ENCODE measurements at regions not wholly inside any gene's neighbourhood (a gene's known extent, or its start where the extent isn't known, plus 50 kb on each side); places are given as distances from the start of the nearest gene placed in this dataset.

DNA sequence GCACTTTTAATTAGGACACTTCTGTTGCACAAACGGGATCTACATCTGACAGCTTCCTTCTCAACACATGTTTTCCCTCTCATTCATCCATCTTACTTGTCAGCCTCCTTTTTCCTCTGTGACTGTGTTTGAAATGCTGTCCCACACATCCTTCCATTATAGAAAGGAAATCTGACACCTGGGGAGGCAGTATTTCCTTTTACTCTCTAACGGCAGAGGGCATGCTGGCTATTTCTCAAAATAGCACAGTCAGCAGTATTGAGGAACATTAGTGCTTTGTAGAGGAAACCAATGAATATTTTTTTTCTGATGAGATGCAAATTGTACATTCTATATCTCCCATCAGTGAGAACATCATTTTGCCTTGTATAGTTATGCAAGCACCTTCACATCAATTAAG, 668.7 kb downstream of the SLC4A3 start:
- H3K4me1 ChIP-seq, result no peaks in the 10 kb centered on the region
- no peaks in the 10 kb centered on the region for H3K36me3 ChIP-seq
- TF ChIP-seq, protein P1, sequence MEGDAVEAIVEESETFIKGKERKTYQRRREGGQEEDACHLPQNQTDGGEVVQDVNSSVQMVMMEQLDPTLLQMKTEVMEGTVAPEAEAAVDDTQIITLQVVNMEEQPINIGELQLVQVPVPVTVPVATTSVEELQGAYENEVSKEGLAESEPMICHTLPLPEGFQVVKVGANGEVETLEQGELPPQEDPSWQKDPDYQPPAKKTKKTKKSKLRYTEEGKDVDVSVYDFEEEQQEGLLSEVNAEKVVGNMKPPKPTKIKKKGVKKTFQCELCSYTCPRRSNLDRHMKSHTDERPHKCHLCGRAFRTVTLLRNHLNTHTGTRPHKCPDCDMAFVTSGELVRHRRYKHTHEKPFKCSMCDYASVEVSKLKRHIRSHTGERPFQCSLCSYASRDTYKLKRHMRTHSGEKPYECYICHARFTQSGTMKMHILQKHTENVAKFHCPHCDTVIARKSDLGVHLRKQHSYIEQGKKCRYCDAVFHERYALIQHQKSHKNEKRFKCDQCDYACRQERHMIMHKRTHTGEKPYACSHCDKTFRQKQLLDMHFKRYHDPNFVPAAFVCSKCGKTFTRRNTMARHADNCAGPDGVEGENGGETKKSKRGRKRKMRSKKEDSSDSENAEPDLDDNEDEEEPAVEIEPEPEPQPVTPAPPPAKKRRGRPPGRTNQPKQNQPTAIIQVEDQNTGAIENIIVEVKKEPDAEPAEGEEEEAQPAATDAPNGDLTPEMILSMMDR (IDR thresholded peaks at IDR 0.05; ENCODE audit: borderline replicate concordance), result peak; percentile 35
- no peak for DNase-seq
- intact Hi-C loops (cut with micrococcal nuclease), result no loop called here
- no peak overlapping the region for H3K4me3 ChIP-seq
- no peak overlapping the region for H3K27ac ChIP-seq (replicated peaks)
- no peaks in the 10 kb centered on the region for H3K27me3 ChIP-seq (ENCODE audit: low read depth)
- peaks cover 13% of the 10 kb centered on the region for H3K9me3 ChIP-seq (replicated peaks)

DNA sequence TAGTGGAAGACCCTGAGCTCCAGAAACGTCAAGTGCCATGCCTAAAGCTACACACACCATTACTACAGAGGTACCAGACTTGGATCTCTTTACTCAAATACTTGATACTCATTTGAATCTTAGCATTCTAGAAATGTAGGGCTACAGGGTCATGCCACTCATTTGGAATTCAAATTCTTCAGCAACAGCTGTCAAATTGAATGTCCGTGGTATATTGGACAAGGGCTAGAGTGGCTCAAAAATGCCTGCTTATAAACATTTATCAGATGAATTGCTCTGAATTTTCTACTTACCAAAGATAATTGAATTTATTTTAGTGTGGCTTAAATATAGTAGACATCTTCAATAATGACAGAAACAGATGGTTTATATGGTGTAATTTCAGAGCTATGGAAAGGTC, 669.7 kb downstream of the SLC4A3 start:
- no peaks in the 10 kb centered on the region for H3K36me3 ChIP-seq
- no peak for DNase-seq
- no peak overlapping the region for H3K4me3 ChIP-seq
- TF ChIP-seq, protein P1 (IDR thresholded peaks at IDR 0.05; ENCODE audit: borderline replicate concordance), result no peak
- no peaks in the 10 kb centered on the region for H3K27me3 ChIP-seq (ENCODE audit: low read depth)
- intact Hi-C loops (cut with micrococcal nuclease), result no loop called here
- no peak overlapping the region for H3K27ac ChIP-seq (replicated peaks)
- H3K9me3 ChIP-seq (replicated peaks), result peaks cover 8% of the 10 kb centered on the region
- H3K4me1 ChIP-seq, result no peaks in the 10 kb centered on the region

- H3K4me1 ChIP-seq, result no peaks in the 10 kb centered on the region
- no peak overlapping the region for H3K4me3 ChIP-seq
- TF ChIP-seq, protein P1 (IDR thresholded peaks at IDR 0.05; ENCODE audit: borderline replicate concordance), result no peak
- no peak overlapping the region for H3K27ac ChIP-seq (replicated peaks)
- H3K27me3 ChIP-seq (ENCODE audit: low read depth), result no peaks in the 10 kb centered on the region
- H3K36me3 ChIP-seq, result no peaks in the 10 kb centered on the region
- no peaks in the 10 kb centered on the region for H3K9me3 ChIP-seq (replicated peaks)
- DNase-seq, result no peak
- intact Hi-C loops (cut with micrococcal nuclease), result no loop called here
These were observed 673.4 kb downstream of the SLC4A3 start for GRCh38 chr2:220300806-220301205.

DNA sequence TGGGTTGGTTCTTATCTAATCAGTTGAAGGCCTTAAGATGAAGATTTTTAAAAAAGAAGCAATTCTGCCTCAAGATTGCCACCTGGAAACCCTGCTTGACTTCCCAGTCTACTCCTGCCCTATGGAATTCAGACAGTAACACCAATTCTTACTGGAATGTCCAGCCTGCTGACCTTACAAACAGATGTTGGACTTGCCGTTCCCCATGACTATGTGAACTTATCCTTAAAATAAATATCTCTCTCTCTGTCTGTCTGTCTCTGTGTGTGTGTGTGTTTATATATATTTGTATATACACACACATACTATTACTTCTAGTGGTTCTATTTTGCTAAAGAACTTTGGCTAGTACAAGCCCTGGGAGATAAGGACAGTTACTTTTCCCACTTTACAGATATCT, 675.3 kb downstream of the SLC4A3 start:
- intact Hi-C loops (cut with micrococcal nuclease), result no loop called here

DNA sequence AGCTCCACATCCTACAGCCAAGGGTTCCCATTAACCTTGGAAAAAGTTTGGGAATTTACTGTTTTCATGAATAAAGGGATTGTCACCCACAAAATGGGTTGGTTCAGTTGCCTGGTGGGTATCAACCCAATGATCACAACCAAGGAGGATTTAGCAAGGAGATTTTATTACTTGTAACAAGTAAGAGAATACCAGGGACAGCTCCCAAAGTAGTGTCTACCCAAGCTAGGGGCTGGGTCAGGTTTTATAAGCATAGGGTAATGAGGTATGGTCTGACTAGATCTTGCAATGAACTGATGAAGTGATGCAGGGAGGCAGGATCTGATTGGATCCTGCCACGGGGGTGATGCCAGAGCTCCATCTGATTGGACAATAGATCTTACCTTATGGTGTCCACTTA, 681.8 kb downstream of the SLC4A3 start:
- Histone ChIP-seq H3K4me3 (no peak overlapping the region), H3K27me3 (ENCODE audit: low read depth) (no peaks in the 10 kb centered on the region), H3K36me3 (no peaks in the 10 kb centered on the region), H3K27ac (replicated peaks) (no peak overlapping the region), H3K9me3 (replicated peaks) (no peaks in the 10 kb centered on the region), H3K4me1 (peaks cover 11% of the 10 kb centered on the region)
- TF ChIP-seq, protein P1 (IDR thresholded peaks at IDR 0.05; ENCODE audit: borderline replicate concordance), result no peak
- intact Hi-C loops (cut with micrococcal nuclease), result no loop called here
- no peak for DNase-seq

More for the DNA sequence above, 675.3 kb downstream of the SLC4A3 start:
- Histone ChIP-seq H3K27ac (replicated peaks) (no peak overlapping the region), H3K4me3 (no peak overlapping the region), H3K9me3 (replicated peaks) (no peaks in the 10 kb centered on the region), H3K27me3 (ENCODE audit: low read depth) (no peaks in the 10 kb centered on the region), H3K36me3 (no peaks in the 10 kb centered on the region), H3K4me1 (no peaks in the 10 kb centered on the region)
- no peak for DNase-seq
- TF ChIP-seq, protein P1 (IDR thresholded peaks at IDR 0.05; ENCODE audit: borderline replicate concordance), result no peak

GRCh38 chr2:220310451-220310861, 683.0 kb downstream of the SLC4A3 start:
- H3K4me3 ChIP-seq, result no peak overlapping the region
- peak overlapping the region; percentile 5 for H3K27ac ChIP-seq (replicated peaks)
- peaks cover 14% of the 10 kb centered on the region for H3K4me1 ChIP-seq
- DNase-seq, result no peak
- TF ChIP-seq, protein P1 (IDR thresholded peaks at IDR 0.05; ENCODE audit: borderline replicate concordance), result no peak
- no peaks in the 10 kb centered on the region for H3K36me3 ChIP-seq
- H3K27me3 ChIP-seq (ENCODE audit: low read depth), result no peaks in the 10 kb centered on the region
- H3K9me3 ChIP-seq (replicated peaks), result peaks cover 7% of the 10 kb centered on the region
- intact Hi-C loops (cut with micrococcal nuclease), result no loop called here
